ENCODE measurements at regions not wholly inside any gene's neighbourhood (a gene's known extent, or its start where the extent isn't known, plus 50 kb on each side); places are given as distances from the start of the nearest gene placed in this dataset.

- DNase-seq (ENCODE audit: low spot score): no peak
- in situ Hi-C loops (cut with HindIII; ENCODE audit: low sequenced_read_pairs): no loop called here
Measured at GRCh38 chr7:110337646-110338045, 753.3 kb upstream of the LRRN3 start.

DNA sequence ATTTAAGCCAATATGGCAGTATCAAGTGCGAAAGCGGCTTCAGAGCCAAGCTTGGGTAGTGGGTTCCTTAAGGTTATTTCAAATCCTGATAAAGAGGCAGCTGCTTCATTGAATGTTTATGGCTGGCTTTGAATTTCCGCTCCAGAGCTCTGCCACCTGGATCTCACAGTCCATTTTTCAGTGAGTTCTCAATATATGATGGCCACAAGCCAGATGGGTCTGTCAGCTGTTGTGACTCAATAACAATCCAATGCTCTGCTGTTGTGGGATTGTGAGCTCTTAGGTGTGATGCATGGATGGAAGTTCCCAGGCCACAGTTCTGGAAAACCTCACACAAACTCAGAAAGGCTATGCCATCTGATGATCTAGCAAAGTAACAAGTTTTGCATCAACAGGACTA lies 743.8 kb upstream of the LRRN3 start:
- no peak for DNase-seq (ENCODE audit: low spot score)
- in situ Hi-C loops (cut with HindIII; ENCODE audit: low sequenced_read_pairs): no loop called here

DNA sequence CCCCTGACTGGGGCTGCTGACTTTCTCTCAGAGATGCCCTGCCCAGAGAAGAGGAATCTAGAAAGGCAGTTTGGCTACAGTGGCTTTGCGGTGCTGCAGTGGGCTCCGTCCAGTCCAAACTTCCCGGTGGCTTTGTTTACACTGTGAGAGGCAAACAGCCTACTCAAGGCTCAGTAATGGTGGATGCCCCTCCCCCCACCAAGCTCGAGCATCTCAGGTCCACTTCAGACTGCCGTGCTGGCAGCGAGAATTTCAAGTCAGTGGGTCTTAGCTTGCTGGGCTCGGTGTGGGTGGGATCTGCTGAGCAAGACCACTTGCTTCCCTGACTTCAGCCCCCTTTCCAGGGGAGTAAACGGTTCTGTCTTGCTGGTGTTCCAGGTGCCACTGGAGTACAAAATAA lies 734.5 kb upstream of the LRRN3 start:
- no peak for DNase-seq (ENCODE audit: low spot score)

GRCh38 chr7:110358028-110358427 lies 732.9 kb upstream of the LRRN3 start:
- DNase-seq (ENCODE audit: low spot score): no peak
- in situ Hi-C loops (cut with HindIII; ENCODE audit: low sequenced_read_pairs): no loop called here

More for the DNA sequence above, 734.5 kb upstream of the LRRN3 start:
- in situ Hi-C loops (cut with HindIII; ENCODE audit: low sequenced_read_pairs): no loop called here

GRCh38 chr7:110371709-110372108 lies 719.2 kb upstream of the LRRN3 start:
- in situ Hi-C loops (cut with HindIII; ENCODE audit: low sequenced_read_pairs): no loop called here
- no peak for DNase-seq (ENCODE audit: low spot score)

- in situ Hi-C loops (cut with HindIII; ENCODE audit: low sequenced_read_pairs): no loop called here
- no peak for DNase-seq (ENCODE audit: low spot score)
Measured at GRCh38 chr7:110372685-110373084, 718.2 kb upstream of the LRRN3 start.

GRCh38 chr7:110373416-110373815 lies 717.5 kb upstream of the LRRN3 start:
- DNase-seq (ENCODE audit: low spot score): peak; percentile 13
- in situ Hi-C loops (cut with HindIII; ENCODE audit: low sequenced_read_pairs): no loop called here

DNA sequence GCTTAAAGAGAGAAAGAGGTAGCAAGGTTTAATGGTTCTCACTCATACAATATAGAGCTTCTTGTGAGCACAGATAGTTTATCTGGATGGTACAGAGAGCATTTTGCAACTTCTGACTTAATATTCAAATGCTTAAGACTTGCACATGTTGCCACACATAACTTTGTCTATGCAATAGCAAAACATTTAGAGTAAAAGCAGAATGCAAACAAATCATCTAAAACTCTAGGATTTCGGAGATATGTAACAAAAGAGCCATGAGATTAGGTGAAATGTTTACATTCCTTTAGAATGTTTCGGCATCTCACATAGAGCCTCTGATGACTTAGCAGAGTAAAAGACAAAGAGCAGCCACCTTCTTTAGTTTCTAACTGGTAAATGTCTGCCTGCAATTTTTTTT lies 717.1 kb upstream of the LRRN3 start:
- in situ Hi-C loops (cut with HindIII; ENCODE audit: low sequenced_read_pairs): no loop called here
- DNase-seq (ENCODE audit: low spot score): no peak

DNA sequence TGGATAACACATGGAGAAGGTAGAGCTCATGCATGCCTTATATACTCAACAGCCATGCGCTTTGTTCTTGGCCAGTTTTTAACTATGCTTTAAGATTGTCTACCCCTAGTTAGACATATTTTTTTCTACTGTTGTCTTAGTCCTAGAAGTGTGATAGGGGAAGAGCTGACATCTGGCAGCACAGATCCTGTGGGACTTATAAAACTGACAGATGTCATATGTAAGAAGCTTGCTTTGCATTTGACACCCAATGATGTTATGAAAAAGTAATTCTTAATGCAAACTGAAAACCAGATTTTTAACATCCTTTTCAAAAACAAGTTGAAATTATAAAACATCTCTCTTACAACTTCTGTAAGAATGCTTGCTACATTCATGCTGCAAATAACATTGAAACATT lies 715.9 kb upstream of the LRRN3 start:
- DNase-seq (ENCODE audit: low spot score): no peak
- in situ Hi-C loops (cut with HindIII; ENCODE audit: low sequenced_read_pairs): no loop called here

DNA sequence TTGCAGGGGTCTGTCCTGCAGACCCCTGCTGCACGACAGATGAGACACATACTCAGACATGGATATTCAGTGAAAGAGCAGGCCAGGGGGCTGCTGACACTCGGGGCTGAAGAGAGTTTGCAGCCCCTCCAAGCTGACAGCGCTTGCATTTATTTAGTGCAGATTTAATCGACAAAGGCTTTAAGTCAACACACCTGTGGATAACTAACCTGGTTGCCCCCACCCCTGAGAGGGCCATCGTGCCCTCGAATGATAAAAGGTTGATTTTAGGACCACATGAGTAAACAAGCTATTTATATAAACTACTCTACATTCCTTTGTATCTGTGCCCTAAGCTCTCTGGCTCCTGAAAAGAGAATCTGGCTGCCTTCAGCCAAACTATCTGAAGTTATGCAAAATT lies 708.2 kb upstream of the LRRN3 start:
- in situ Hi-C loops (cut with HindIII; ENCODE audit: low sequenced_read_pairs): no loop called here
- DNase-seq (ENCODE audit: low spot score): no peak

- in situ Hi-C loops (cut with HindIII; ENCODE audit: low sequenced_read_pairs): no loop called here
- no peak for DNase-seq (ENCODE audit: low spot score)
Measured at GRCh38 chr7:110386006-110386405, 704.9 kb upstream of the LRRN3 start.

DNA sequence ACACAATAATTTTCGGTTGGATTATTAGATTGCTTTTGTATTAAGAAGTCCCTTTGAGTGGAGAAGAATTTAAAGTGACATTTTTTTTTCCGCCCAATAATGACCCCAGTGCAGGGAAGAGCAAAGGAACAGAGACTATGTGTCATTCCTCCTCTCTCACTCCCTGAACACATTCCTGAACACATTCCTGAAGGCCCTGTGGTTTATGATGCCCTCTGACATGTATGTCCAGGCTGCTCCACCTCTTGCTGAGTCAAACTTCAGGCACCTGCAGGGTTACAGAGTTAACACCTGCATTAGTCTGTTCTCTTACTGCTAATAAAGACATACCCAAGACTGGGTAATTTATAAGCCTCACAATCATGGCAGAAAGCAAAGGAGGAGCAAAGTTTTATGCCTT lies 704.0 kb upstream of the LRRN3 start:
- no peak for DNase-seq (ENCODE audit: low spot score)
- in situ Hi-C loops (cut with HindIII; ENCODE audit: low sequenced_read_pairs): no loop called here

DNA sequence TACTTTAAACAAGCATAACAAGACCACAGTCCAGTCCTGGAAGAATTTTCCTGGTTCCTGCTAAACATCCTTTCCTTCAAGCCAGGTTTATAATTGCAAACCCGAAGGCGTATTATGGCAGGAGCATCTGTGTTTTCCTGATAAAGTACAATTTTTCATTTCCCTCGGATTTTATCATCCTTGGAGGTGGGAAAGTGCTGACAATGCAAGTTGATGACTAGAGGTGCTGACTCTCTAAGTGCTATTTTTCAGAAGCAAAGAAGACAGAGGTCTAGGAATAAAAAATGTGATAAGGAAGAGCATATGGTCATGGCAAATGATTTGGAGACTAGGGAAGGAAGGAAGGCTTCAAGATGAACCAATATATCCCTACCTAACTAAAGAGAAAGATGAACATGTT lies 703.2 kb upstream of the LRRN3 start:
- no peak for DNase-seq (ENCODE audit: low spot score)
- in situ Hi-C loops (cut with HindIII; ENCODE audit: low sequenced_read_pairs): no loop called here

DNA sequence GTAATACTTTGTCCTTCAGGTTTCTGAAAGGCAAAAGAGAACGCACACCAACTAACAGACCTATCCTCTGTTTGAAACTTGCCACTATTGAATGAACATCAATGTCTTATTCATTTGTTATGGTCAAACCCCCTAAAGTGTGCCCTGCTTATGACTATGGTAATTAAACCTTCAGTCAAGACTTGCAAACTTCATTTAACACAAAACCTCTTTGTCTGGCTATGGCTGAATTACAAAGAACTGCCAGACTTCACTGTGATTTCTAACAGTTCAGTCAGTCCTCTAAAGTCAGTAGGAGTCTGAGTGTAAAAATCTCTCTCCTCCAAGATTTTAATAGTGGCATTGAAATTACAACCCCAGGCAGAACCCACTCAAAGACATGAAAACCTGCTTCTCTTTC lies 702.5 kb upstream of the LRRN3 start:
- in situ Hi-C loops (cut with HindIII; ENCODE audit: low sequenced_read_pairs): no loop called here
- no peak for DNase-seq (ENCODE audit: low spot score)

DNA sequence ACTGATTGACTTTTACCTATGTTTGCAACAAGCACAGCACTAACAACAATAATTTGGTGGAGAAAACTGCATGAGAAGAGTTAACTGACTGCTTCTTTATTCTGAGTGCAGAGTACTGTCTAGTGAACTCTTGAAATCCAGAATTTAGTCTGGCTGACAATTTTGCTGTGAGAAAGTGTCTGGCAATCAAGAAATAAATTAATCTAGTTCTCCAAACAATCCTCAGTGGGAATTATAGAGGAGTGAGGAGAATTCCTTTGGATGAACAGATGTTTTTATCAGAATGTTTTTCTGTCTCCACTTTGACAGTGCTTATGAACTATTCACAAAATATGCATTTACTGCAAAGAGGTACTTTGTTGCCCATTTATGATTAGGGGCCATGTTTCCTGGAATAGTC lies 694.9 kb upstream of the LRRN3 start:
- DNase-seq (ENCODE audit: low spot score): no peak
- in situ Hi-C loops (cut with HindIII; ENCODE audit: low sequenced_read_pairs): no loop called here

- DNase-seq (ENCODE audit: low spot score): no peak
- in situ Hi-C loops (cut with HindIII; ENCODE audit: low sequenced_read_pairs): no loop called here
Measured at GRCh38 chr7:110397927-110398660, 692.8 kb upstream of the LRRN3 start.

DNA sequence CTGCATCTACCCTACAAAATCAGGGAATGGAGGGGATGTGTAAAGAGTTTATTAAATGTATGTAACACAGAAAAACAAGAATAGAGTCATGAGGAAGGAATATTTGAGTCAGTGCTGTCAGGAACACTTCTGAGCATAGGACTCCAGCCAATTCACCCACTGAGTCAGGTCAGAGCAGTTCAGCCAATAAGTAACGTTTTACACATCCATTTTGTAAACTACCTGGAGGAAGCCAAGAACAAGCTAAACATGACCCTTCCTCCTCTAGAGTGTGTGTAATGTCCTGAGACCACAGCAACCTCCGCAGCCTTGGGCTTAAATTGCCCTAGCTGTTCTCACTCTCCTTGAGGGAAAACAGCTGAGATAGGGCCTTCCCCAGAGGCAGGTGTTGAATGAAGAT lies 691.5 kb upstream of the LRRN3 start:
- no peak for DNase-seq (ENCODE audit: low spot score)
- in situ Hi-C loops (cut with HindIII; ENCODE audit: low sequenced_read_pairs): no loop called here

GRCh38 chr7:110400411-110400810 lies 690.5 kb upstream of the LRRN3 start:
- in situ Hi-C loops (cut with HindIII; ENCODE audit: low sequenced_read_pairs): no loop called here
- DNase-seq (ENCODE audit: low spot score): no peak

DNA sequence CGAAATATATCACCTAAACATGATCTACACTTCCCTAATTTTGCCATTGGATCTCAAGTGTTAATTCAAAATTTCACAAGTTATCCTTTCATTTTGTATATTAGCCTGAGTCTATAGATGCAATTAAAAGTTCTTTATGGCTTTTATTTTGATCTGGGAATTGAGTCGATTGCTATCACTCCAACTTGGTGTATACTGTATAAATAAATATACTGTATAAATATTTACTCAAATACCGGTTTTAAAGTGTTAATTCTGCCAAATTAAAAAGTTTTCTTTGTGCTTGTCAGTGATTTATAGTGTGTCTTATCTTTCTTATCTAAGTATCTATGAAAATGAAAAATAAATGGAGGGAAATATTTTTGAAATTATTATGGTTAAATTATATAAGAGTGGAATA lies 683.7 kb upstream of the LRRN3 start:
- DNase-seq (ENCODE audit: low spot score): no peak
- in situ Hi-C loops (cut with HindIII; ENCODE audit: low sequenced_read_pairs): no loop called here

DNA sequence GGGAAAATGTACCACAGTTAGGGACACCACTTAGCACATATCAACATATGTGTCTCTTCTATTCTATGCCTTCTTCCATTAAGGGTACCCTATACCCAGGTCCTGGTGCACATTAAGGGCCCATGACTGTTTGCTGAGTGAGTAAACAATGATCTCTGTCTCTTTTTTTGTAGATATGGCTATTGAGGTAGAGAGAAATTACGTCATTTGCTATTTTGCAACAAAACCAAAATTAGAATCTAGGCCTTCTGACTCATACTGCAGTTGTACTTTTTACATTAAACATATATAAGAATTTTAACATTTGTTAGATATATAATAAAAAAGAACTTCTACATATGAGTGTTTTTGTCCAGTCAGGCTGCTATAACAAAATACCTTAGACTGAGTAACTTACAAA lies 683.2 kb upstream of the LRRN3 start:
- in situ Hi-C loops (cut with HindIII; ENCODE audit: low sequenced_read_pairs): no loop called here
- DNase-seq (ENCODE audit: low spot score): no peak

DNA sequence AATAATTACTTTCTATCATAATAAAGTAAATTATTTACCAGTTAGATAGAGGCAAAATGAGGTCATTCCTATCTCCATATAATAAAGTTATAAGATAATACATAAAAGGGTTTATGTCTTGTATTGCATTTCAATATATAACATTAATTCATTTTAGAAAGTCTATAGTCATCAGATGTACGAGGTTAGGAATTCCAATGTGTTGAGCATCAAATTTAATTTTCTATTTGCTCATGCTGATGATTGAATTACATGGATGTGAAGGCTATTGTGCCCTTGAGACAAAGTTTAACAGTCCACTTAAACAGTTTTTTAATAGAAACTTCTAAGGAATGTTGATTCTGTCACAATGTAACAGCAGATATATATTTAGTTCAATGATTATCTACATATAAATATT lies 678.3 kb upstream of the LRRN3 start:
- DNase-seq (ENCODE audit: low spot score): no peak
- in situ Hi-C loops (cut with HindIII; ENCODE audit: low sequenced_read_pairs): no loop called here

- in situ Hi-C loops (cut with HindIII; ENCODE audit: low sequenced_read_pairs): no loop called here
- DNase-seq (ENCODE audit: low spot score): no peak
Measured at GRCh38 chr7:110413038-110413437, 677.9 kb upstream of the LRRN3 start.

All from G401 (cell line).